IMR-90 (cell line): ENCODE measurements at regions not wholly inside any gene's neighbourhood (a gene's known extent, or its start where the extent isn't known, plus 50 kb on each side); places are given as distances from the start of the nearest gene placed in this dataset.

Source experiments
- ATAC-seq: fragments of 200-7000 bp; cut with Tn5 transposase; 2 replicates; pipeline ENCODE4 v1.9.1; 2020; ENCODE audit warnings: low read depth, mild to moderate bottlenecking, moderate library complexity
- BruUV-seq: library from RNA; stranded (reverse); fragments of 400-500 nt; replicated peaks from 2 replicates; lab custom pipeline; 2021; lab: Mats Ljungman, UMichigan
- CTCF ChIA-PET: fragments of 300-600 bp; formaldehyde crosslinking; extraction: SDS; loops from one replicate; lab custom pipeline; 2021; ENCODE audit warnings: antibody characterized with exemption; lab: Yijun Ruan, JAX
- POLR2A ChIA-PET: fragments of 300-600 bp; sonication (Branson Sonifier 250); formaldehyde crosslinking; loops from one replicate; lab custom pipeline; 2022; ENCODE audit warnings: antibody characterized with exemption; ENCODE audit not compliant: unreplicated experiment; lab: Charles Lee
- DNase-seq: peaks from one replicate; pipeline ENCODE4 v3.0.0; 2013
- H2AFZ ChIP-seq: replicated peaks from 2 replicates; pipeline ENCODE3; 2013; ENCODE audit warnings: low read length, mild to moderate bottlenecking; ENCODE audit not compliant: poor library complexity
- H2AK5ac ChIP-seq: 2 replicates; pipeline ENCODE4 v1.6.1; 2013; ENCODE audit warnings: low read depth, low read length, inconsistent platforms
- H2AK9ac ChIP-seq: replicated peaks from 2 replicates; pipeline ENCODE3; 2013; ENCODE audit warnings: mild to moderate bottlenecking, low read depth, low read length, moderate library complexity; ENCODE audit not compliant: poor library complexity
- H2BK120ac ChIP-seq: 2 replicates; pipeline ENCODE4 v1.6.1; 2013; ENCODE audit warnings: low read depth, low read length, inconsistent platforms
- H2BK15ac ChIP-seq: 3 replicates; pipeline ENCODE4 v1.6.1; 2013; ENCODE audit warnings: low read depth, low read length, inconsistent platforms
- H2BK20ac ChIP-seq: 2 replicates; pipeline ENCODE4 v1.6.1; 2013; ENCODE audit warnings: low read depth, mild to moderate bottlenecking, inconsistent platforms, low read length, moderate library complexity
- H2BK5ac ChIP-seq: 2 replicates; pipeline ENCODE4 v1.6.1; 2013; ENCODE audit warnings: mild to moderate bottlenecking, low read depth, low read length, inconsistent platforms; ENCODE audit not compliant: poor library complexity, severe bottlenecking
- H3K14ac ChIP-seq: replicated peaks from 2 replicates; pipeline ENCODE4 v1.6.1; 2013; ENCODE audit warnings: low read depth, low read length, inconsistent platforms
- H3K18ac ChIP-seq: 2 replicates; pipeline ENCODE4 v1.6.1; 2013; ENCODE audit warnings: low read depth, low read length, control low read depth
- H3K23ac ChIP-seq: 2 replicates; pipeline ENCODE4 v1.6.1; 2013; ENCODE audit warnings: low read depth, low read length, inconsistent platforms
- H3K27ac ChIP-seq: 2 replicates; pipeline ENCODE4 v1.5.1; 2013; ENCODE audit warnings: mild to moderate bottlenecking, control low read depth, low read length; ENCODE audit not compliant: insufficient read depth
- H3K27me3 ChIP-seq: 2 replicates; pipeline ENCODE4 v1.6.1; 2013; ENCODE audit warnings: low read length; ENCODE audit not compliant: control insufficient read depth, insufficient read depth
- H3K36me3 ChIP-seq: 2 replicates; pipeline ENCODE4 v1.6.1; 2013; ENCODE audit warnings: low read length, mixed read lengths; ENCODE audit not compliant: control insufficient read depth, insufficient read depth
- H3K4ac ChIP-seq: 2 replicates; pipeline ENCODE4 v1.6.1; 2013; ENCODE audit warnings: low read depth, low read length, inconsistent platforms
- H3K4me1 ChIP-seq: 2 replicates; pipeline ENCODE4 v1.6.1; 2013; ENCODE audit warnings: low read length, mixed read lengths; ENCODE audit not compliant: control insufficient read depth, insufficient read depth
- H3K4me2 ChIP-seq: 2 replicates; pipeline ENCODE4 v1.6.1; 2013; ENCODE audit warnings: low read depth, mild to moderate bottlenecking, control low read depth, low read length, moderate library complexity
- H3K4me3 ChIP-seq: 2 replicates; pipeline ENCODE4 v1.5.1; 2013; ENCODE audit warnings: low read depth, mild to moderate bottlenecking, control low read depth, low read length, moderate library complexity; ENCODE audit not compliant: insufficient read depth
- H3K56ac ChIP-seq: 2 replicates; pipeline ENCODE4 v1.6.1; 2013; ENCODE audit warnings: low read length, inconsistent platforms; ENCODE audit not compliant: insufficient read depth; ENCODE audit errors: extremely low read depth
- H3K79me1 ChIP-seq, 2 experiments: 2 replicates each; pipeline ENCODE4 v1.6.1; 2013; ENCODE audit warnings: low read length in 2 of 2, inconsistent platforms in 1 of 2, low read depth in 1 of 2
- H3K9ac ChIP-seq: 2 replicates; pipeline ENCODE4 v1.6.1; 2013; ENCODE audit warnings: low read depth, low read length, control low read depth
- H3K9me1 ChIP-seq: 2 replicates; pipeline ENCODE4 v1.6.1; 2013; ENCODE audit warnings: low read length, inconsistent platforms; ENCODE audit not compliant: insufficient read depth
- H3K9me3 ChIP-seq: 2 replicates; pipeline ENCODE4 v1.6.1; 2013; ENCODE audit warnings: low read length; ENCODE audit not compliant: control insufficient read depth, insufficient read depth
- H4K20me1 ChIP-seq: 2 replicates; pipeline ENCODE4 v1.6.1; 2013; ENCODE audit warnings: low read length, inconsistent platforms; ENCODE audit not compliant: insufficient read depth
- H4K5ac ChIP-seq: 2 replicates; pipeline ENCODE4 v1.6.1; 2013; ENCODE audit warnings: mild to moderate bottlenecking, low read depth, low read length, control low read depth
- H4K8ac ChIP-seq, 2 experiments: 2 replicates each; pipeline ENCODE4 v1.6.1; 2013; ENCODE audit warnings: low read depth in 2 of 2, low read length in 2 of 2, control low read depth in 1 of 2, inconsistent platforms in 1 of 2
- H4K91ac ChIP-seq: 2 replicates; pipeline ENCODE4 v1.6.1; 2013; ENCODE audit warnings: low read depth, low read length, inconsistent platforms; ENCODE audit not compliant: insufficient read depth
- BHLHE40 ChIP-seq: fragments of 150-350 bp; IDR thresholded peaks from 2 replicates; pipeline ENCODE4 v1.6.1; 2016; ENCODE audit warnings: mild to moderate bottlenecking, low read depth, low read length
- CEBPB ChIP-seq: IDR thresholded peaks from 2 replicates; pipeline ENCODE4 v1.6.1; 2012; ENCODE audit warnings: low read depth, low read length, improper control_type of control experiment
- CHD1 ChIP-seq: IDR thresholded peaks from 2 replicates; pipeline ENCODE4 v1.6.1; 2012; ENCODE audit warnings: low read depth, low read length, improper control_type of control experiment
- MAZ ChIP-seq: IDR thresholded peaks from 2 replicates; pipeline ENCODE4 v1.6.1; 2012; ENCODE audit warnings: low read depth, mild to moderate bottlenecking, low read length, improper control_type of control experiment, moderate library complexity, borderline replicate concordance
- MXI1 ChIP-seq: IDR thresholded peaks from 2 replicates; pipeline ENCODE4 v1.6.1; 2012; ENCODE audit warnings: low read depth, mild to moderate bottlenecking, low read length, moderate library complexity, borderline replicate concordance
- POLR2A ChIP-seq: IDR thresholded peaks from 2 replicates; pipeline ENCODE4 v1.6.1; 2012; ENCODE audit warnings: mild to moderate bottlenecking, low read depth, low read length
- USF2 ChIP-seq: fragments of 150-350 bp; IDR thresholded peaks from 2 replicates; pipeline ENCODE4 v1.6.1; 2017; ENCODE audit warnings: mild to moderate bottlenecking, antibody characterized with exemption, low read length, low read depth
- WGBS, 2 experiments: methylation state at CpG; one replicate each; pipeline versions ENCODE4 v1.1.5 to v1.1.7; 2013; ENCODE audit warnings: missing lambda C conversion rate in 2 of 2; ENCODE audit not compliant: insufficient read length in 1 of 2; ENCODE audit errors: extremely low coverage in 2 of 2; 5-methylcytosine and 5-hydroxymethylcytosine counted together
- dilution Hi-C: fragments of 300-500 bp; cut with HindIII; formaldehyde crosslinking; loops from one replicate; pipeline ENCODE4 v1.14.3; 2018; ENCODE audit warnings: low sequenced_read_pairs; ENCODE audit not compliant: unreplicated experiment
- in situ Hi-C: fragments of 300-500 bp; cut with MboI; formaldehyde crosslinking; loops from 3 replicates; pipeline ENCODE4 v1.14.3; 2019; ENCODE audit warnings: low sequenced_read_pairs, inconsistent platforms, mixed read lengths
- intact Hi-C: fragments of 100-400 bp; cut with micrococcal nuclease; formaldehyde crosslinking; loops from 2 replicates; pipeline ENCODE4 v1.10.0; 2022

GRCh38 chr5:54672871-54673270, 155.3 kb downstream of the SNX18 start (continued):
- TF ChIP-seq USF2, result no peak
- no peak for TF ChIP-seq MAZ
- TF ChIP-seq BHLHE40, result no peak
- TF ChIP-seq MXI1, result no peak
- TF ChIP-seq POLR2A, result no peak

- no peak overlapping the region for H3K4me3 ChIP-seq
- no peaks in the 10 kb centered on the region for H3K9me3 ChIP-seq
- peak overlapping the region; percentile 52 for H4K5ac ChIP-seq
- peak overlapping the region; percentile 85 for H3K18ac ChIP-seq
- H3K36me3 ChIP-seq, result no peaks in the 10 kb centered on the region
- POLR2A ChIA-PET, result no interaction called here
- peak overlapping the region; percentile 95 for H3K4ac ChIP-seq
- H2BK5ac ChIP-seq, result peak overlapping the region; percentile 91
- 0 out of 2 replicates have a peak overlapping the region, but pooled peaks have one; percentile 12 for H3K23ac ChIP-seq
- H3K4me2 ChIP-seq, result no peak overlapping the region
- H3K4me1 ChIP-seq, result peaks cover 22% of the 10 kb centered on the region
- peaks cover 0 to 38% of the 10 kb centered on the region in 2 experiments; a peak in 2 of 4 replicates for H3K79me1 ChIP-seq
- H2AFZ ChIP-seq, result no peak overlapping the region
- no CpG with 5 or more reads among the region's 2 CpGs for WGBS, 2 experiments
- H2BK120ac ChIP-seq, result peak overlapping the region; percentile 98; the same call in 1 of the 2 replicates
- H2BK20ac ChIP-seq, result peak overlapping the region; percentile 35; the same call in 1 of the 2 replicates
- H2BK15ac ChIP-seq, result peak overlapping the region; percentile 42; the same call in 1 of the 3 replicates
- H3K56ac ChIP-seq, result no peak overlapping the region
- no peak overlapping the region for H3K9ac ChIP-seq
- CTCF ChIA-PET, result interaction anchor here (0.6 kb wide), 2 partner anchors 30 to 1279 kb away, joined by 3 to 4 read pairs; no protein-coding TSS in a partner anchor
- H2AK9ac ChIP-seq, result no peak overlapping the region
- H3K27me3 ChIP-seq, result no peaks in the 10 kb centered on the region
- in situ Hi-C loops (no loop called here), intact Hi-C loops (no loop called here), dilution Hi-C loops (no loop called here)
- no peak for ATAC-seq
- H4K91ac ChIP-seq, result peak overlapping the region; percentile 41
- peak overlapping the region; percentile 86; the same call in 1 of the 2 replicates for H3K27ac ChIP-seq
- DNase-seq, result peak; percentile 32
- peaks cover 14% of the 10 kb centered on the region for H3K9me1 ChIP-seq
- peak overlapping the region; percentile 54; the same call in 1 of the 2 replicates for H2AK5ac ChIP-seq
- no TSS peak for BruUV-seq
- peak overlapping the region; percentile 10 to 83; a peak in 3 of 4 replicates for H4K8ac ChIP-seq
- no peak for TF ChIP-seq MXI1
- TF ChIP-seq MAZ, result no peak
- no peak for TF ChIP-seq CEBPB
- TF ChIP-seq CHD1, result no peak
- peak overlapping the region; percentile 94 for H3K14ac ChIP-seq
- no peaks in the 10 kb centered on the region for H4K20me1 ChIP-seq
These were observed 154.1 kb downstream of the SNX18 start for GRCh38 chr5:54671681-54672080.
